ENCODE measurements at regions not wholly inside any gene's neighbourhood (a gene's known extent, or its start where the extent isn't known, plus 50 kb on each side); places are given as distances from the start of the nearest gene placed in this dataset.

DNA sequence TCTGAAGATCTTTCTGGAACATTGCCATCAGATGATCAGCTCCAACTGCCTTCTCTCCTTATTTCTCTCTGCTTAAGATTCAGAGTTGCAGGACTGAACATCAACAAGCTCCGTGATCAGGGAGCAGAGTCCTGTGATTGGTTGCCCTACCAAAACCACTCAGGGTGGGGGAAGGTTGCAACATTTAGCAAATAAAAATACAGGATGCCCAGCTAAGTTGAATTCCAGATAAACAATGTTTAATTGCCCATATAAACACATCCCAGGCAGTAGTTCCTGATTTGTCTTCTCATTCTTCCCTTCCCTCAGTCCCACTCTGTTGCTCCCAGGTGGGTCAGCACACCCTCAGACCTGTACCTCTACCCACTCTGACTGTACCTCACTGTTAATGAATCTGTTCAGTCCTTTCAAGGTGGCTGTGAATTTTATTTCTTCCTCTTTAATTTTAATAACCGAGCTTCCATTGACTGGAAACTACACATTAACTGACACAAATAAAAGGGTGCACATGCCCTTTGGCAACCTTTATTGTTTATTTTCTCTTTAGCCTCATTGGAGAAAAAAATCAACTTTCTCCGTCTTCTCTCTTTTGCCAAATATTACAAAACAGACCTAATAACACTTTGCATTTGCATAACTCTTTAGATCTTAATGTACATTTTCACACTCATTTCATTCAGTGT lies 167.1 kb upstream of the PKDCC start:
- Histone ChIP-seq H3K9ac (ENCODE audit: low read depth, low read length) (no peak overlapping the region), H3K4me1 (ENCODE audit: insufficient read depth, low read length) (peaks cover 4% of the 10 kb centered on the region; the same call in 1 of the 2 replicates), H3K9me3 (ENCODE audit: control insufficient read depth, insufficient read depth, low read length) (no peaks in the 10 kb centered on the region), H3K36me3 (ENCODE audit: insufficient read depth, low read length) (no peaks in the 10 kb centered on the region)

DNA sequence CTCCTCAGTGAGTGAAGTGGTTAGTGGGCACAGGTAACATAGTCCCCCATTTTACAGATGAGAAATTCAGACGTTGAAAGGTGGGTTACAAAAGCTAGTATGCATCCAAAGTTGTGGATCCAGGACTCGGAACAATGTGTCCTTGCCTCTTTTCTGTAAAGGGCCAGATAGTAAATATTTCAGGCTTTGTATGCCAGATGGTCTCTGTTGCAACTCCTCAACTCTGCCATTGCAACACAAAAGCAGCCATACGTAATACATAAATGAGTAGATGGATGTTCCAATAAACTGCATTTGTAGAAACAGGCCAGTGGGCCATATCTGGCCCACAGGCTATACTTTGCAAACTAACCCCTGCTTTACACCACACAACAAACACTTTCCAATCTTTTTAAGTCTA lies 166.6 kb upstream of the PKDCC start:
- Histone ChIP-seq H3K4me1 (ENCODE audit: insufficient read depth, low read length) (peaks cover 4% of the 10 kb centered on the region; the same call in 1 of the 2 replicates), H3K36me3 (ENCODE audit: insufficient read depth, low read length) (no peaks in the 10 kb centered on the region), H3K9ac (ENCODE audit: low read depth, low read length) (no peak overlapping the region), H3K9me3 (ENCODE audit: control insufficient read depth, insufficient read depth, low read length) (no peaks in the 10 kb centered on the region)

DNA sequence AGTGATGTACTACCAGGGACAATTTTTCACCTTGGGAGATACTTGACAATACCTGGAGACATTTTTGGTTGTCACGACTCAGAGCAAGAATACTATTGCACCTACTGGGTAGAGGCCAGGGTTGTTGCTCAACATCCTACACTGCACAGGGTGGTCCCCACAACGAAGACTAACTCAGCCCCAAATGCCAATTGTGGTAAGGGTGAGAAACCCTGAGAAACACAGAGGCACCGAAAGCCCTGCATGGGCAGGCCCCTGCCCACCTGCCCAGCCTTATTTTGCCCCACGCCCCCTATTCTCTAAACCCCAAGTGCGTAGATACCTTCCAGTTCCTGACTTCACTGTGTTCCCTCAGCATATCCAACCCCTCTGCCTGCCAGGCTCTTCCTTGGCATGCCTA lies 163.1 kb upstream of the PKDCC start:
- Histone ChIP-seq H3K4me1 (ENCODE audit: insufficient read depth, low read length) (no peaks in the 10 kb centered on the region), H3K36me3 (ENCODE audit: insufficient read depth, low read length) (no peaks in the 10 kb centered on the region), H3K9me3 (ENCODE audit: control insufficient read depth, insufficient read depth, low read length) (no peaks in the 10 kb centered on the region)

DNA sequence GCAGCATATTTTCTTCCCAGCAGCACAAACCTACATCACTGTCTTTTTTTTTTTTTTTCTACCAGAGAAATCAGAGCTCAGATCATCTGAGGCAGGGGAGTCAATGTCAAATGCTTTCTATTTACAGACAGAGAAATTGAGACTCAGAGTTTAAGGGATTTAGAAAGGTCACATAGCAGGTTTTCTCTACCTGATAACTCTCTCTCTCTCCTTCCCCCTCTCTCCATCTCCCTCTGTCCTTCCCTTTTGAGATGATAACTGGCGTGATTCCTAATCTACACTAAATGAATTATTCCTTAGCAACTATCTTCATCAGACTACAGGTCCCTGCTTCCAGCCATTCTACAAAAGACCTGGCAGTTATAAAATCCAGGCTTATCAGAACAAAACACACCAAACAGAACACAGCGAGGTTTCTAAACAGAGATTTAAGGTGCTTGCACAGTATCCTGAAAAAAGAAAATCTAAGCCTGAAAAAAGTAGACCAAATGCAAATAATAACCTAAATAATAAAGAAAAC lies 161.6 kb upstream of the PKDCC start:
- H3K9me3 ChIP-seq (ENCODE audit: control insufficient read depth, insufficient read depth, low read length): no peaks in the 10 kb centered on the region
- H3K4me1 ChIP-seq (ENCODE audit: insufficient read depth, low read length): no peaks in the 10 kb centered on the region
- no peak overlapping the region for H3K9ac ChIP-seq (ENCODE audit: low read depth, low read length)
- no peaks in the 10 kb centered on the region for H3K36me3 ChIP-seq (ENCODE audit: insufficient read depth, low read length)

More for the DNA sequence above, 163.1 kb upstream of the PKDCC start:
- H3K9ac ChIP-seq (ENCODE audit: low read depth, low read length): no peak overlapping the region

DNA sequence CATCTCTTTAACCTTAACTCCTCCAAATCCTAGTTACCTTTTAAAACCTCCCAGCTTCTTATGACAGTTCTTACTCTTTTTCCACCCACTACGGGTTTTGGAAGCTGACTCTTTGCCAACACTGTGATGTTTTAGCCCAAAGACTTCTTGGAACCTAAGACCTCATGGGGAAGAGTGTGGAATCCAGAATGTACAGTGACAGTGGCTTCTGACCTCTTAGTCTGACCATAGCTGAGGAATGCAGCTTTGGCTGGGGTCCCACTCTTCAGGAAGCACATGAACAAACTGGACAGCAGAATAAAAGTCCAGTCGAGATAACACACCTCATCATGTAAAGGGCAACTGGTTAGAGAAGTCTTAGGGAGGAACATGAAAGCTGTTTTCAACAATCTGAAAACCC lies 161.1 kb upstream of the PKDCC start:
- H3K36me3 ChIP-seq (ENCODE audit: insufficient read depth, low read length): no peaks in the 10 kb centered on the region
- H3K4me1 ChIP-seq (ENCODE audit: insufficient read depth, low read length): no peaks in the 10 kb centered on the region
- H3K9me3 ChIP-seq (ENCODE audit: control insufficient read depth, insufficient read depth, low read length): no peaks in the 10 kb centered on the region
- no peak overlapping the region for H3K9ac ChIP-seq (ENCODE audit: low read depth, low read length)

DNA sequence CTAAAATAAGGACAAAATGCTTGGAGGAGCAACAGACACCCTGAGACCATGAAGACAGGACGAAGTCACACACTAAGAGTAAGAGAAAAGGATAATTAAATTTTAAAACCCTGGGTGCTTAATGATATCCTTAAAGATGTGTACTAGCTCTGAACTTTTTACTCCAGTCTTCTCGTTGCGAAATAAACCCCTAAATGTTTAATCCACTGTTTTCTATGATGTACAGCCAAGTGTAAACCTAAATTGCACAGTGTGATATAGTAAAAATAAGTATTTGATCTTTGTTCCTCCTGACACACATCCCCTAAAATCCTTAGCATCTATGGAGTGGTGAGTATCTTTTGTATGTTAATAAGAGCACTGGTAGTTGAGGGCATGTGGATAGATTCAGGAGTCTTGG lies 157.5 kb upstream of the PKDCC start:
- Histone ChIP-seq H3K36me3 (ENCODE audit: insufficient read depth, low read length) (no peaks in the 10 kb centered on the region), H3K9ac (ENCODE audit: low read depth, low read length) (no peak overlapping the region), H3K9me3 (ENCODE audit: control insufficient read depth, insufficient read depth, low read length) (no peaks in the 10 kb centered on the region), H3K4me1 (ENCODE audit: insufficient read depth, low read length) (no peaks in the 10 kb centered on the region)

DNA sequence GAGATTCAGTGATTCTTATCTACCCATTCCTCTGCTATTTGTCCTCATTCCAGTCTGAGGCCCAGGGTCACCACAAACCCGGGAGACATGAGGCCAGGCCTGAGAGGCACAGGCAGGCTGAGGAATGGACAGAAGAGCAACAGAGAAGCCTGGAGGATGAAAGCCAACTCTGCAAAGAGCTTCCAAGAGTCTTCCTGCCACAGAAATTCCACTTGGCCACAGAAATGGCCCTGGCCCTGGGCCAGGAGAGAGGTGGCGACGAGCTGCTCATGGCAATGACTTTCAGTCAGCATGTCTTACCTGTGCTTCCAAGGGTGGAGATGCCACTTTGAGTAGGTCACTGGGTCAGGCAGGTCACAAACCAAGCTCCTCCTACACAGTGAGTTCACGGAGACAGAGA lies 155.3 kb upstream of the PKDCC start:
- Histone ChIP-seq H3K9me3 (ENCODE audit: control insufficient read depth, insufficient read depth, low read length) (no peaks in the 10 kb centered on the region), H3K36me3 (ENCODE audit: insufficient read depth, low read length) (no peaks in the 10 kb centered on the region), H3K4me1 (ENCODE audit: insufficient read depth, low read length) (no peaks in the 10 kb centered on the region), H3K9ac (ENCODE audit: low read depth, low read length) (no peak overlapping the region)

DNA sequence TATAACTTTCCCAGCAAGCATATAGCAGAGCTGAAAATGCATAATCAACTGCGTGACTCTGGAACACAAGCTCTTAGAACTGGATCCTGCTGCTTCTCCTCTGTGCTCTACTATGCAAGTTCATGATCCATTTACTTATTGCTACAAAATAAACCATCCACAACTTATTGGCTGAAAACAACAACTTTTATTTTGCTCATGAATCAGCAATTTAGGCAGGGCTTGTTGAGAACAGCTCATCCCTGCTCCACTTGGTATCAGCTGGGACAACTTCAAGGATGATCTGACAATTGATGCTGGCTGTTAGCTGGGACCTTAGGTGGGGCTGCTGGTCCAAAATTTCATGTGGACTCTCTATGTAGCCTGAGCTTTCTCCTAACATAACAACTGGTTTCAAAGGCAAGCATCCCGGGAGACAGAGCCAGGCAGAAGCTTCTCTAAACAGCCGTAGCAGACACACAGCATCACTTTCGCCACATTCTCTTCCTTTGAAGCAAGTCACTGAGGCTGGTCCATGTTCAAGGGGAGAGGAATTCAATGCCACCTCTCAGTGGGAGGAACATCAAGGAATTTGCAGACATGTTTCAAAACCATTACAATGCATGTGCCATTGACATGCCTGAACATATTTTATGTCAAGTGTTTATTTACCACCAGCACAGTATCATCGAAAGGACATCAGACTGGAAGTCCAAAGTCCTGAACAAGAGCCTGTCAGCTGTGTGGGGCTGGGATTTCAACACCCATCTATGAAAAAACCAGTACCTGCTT lies 153.1 kb upstream of the PKDCC start:
- no peaks in the 10 kb centered on the region for H3K36me3 ChIP-seq (ENCODE audit: insufficient read depth, low read length)
- H3K9ac ChIP-seq (ENCODE audit: low read depth, low read length): no peak overlapping the region
- no peaks in the 10 kb centered on the region for H3K4me1 ChIP-seq (ENCODE audit: insufficient read depth, low read length)
- no peaks in the 10 kb centered on the region for H3K9me3 ChIP-seq (ENCODE audit: control insufficient read depth, insufficient read depth, low read length)

DNA sequence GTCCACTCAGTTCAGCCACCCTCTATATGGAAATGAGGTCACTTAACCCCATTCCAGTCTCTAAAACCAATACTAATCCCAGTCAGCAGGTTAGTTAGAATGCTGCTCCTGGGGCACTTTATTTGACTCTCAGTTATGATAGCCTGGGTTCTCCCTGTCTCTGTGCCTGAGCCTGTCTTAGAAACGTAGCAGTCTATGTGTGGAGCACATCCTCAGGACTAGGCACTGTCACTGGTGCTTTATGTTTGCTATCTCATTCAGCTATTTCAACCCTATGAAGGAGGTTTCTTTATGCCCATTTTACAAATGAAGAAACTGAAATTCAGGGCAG lies 152.5 kb upstream of the PKDCC start:
- Histone ChIP-seq H3K4me1 (ENCODE audit: insufficient read depth, low read length) (no peaks in the 10 kb centered on the region), H3K36me3 (ENCODE audit: insufficient read depth, low read length) (no peaks in the 10 kb centered on the region), H3K9ac (ENCODE audit: low read depth, low read length) (no peak overlapping the region), H3K9me3 (ENCODE audit: control insufficient read depth, insufficient read depth, low read length) (no peaks in the 10 kb centered on the region)

DNA sequence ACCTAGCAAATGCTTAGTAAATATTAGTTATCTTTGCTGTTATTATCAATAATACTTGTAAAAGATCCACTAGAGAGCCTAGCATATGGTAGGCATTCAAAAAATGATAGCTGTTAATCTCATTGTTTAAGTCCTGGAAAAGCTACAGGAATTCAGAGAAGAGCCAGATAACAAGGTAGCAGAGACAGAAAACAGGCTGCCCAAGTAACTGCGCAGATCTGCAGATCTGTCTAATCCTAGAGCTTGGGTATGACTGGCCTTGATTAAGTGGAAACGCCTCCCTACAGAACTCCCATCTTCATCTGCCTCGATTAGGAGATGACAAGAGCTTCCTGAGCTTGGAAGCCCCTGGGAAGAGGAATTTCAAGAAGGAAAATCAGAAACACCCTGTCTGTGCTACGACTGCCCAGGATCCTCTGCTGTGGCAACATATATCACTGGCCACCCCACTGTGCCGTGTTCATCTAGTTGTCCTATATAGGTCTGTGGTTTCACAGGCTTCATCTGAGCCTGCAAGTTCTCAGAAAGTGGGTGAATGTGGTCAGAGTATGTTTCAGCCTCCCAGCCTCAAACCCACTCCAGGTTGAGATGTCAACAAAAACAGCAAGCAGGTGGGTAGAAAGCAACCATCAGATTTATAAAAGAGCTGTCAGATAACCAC lies 151.5 kb upstream of the PKDCC start:
- Histone ChIP-seq H3K9me3 (ENCODE audit: control insufficient read depth, insufficient read depth, low read length) (no peaks in the 10 kb centered on the region), H3K9ac (ENCODE audit: low read depth, low read length) (no peak overlapping the region), H3K4me1 (ENCODE audit: insufficient read depth, low read length) (no peaks in the 10 kb centered on the region), H3K36me3 (ENCODE audit: insufficient read depth, low read length) (no peaks in the 10 kb centered on the region)

DNA sequence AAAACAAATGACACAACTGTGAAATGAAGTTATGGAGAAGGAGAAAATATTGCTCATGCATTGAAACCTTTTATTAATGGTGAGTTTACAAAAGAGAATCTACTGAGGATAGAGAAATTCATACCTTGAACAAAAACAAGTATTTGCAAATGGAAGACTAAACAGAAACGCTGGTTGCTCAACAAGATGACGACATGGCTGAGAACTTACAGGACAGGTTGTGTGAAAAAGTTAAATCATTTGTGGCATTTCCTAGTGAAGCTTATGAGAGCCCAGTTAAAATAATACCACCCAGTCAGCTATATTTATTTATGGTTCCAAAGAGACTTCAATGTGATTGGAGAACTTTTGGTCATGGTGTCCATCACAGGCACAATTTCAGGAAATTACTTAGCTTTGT lies 148.6 kb upstream of the PKDCC start:
- Histone ChIP-seq H3K4me1 (ENCODE audit: insufficient read depth, low read length) (no peaks in the 10 kb centered on the region), H3K9me3 (ENCODE audit: control insufficient read depth, insufficient read depth, low read length) (no peaks in the 10 kb centered on the region)

DNA sequence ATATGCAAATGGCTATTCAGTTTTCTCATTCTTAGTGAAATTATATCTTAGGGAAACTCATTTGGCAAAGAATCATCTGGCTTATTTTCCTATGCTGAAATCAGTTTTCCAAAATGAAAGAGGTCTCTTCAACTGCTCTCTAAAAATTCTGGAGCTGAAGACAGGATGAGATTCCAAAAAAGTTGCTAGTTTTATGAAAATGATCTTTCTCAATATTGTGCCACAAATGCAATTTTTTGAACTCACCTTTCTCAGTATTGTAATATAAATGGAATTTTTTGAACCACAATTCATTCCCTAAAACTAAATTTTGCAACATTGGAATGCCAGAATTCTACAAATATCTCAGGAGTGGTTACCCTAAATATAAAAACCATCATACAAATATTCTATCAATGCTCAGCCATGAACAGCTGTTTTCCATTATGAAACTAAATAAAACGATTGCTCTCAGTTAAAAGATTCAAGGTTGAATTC lies 147.7 kb upstream of the PKDCC start:
- H3K4me1 ChIP-seq (ENCODE audit: insufficient read depth, low read length): no peaks in the 10 kb centered on the region
- no peak overlapping the region for H3K9ac ChIP-seq (ENCODE audit: low read depth, low read length)
- no peaks in the 10 kb centered on the region for H3K36me3 ChIP-seq (ENCODE audit: insufficient read depth, low read length)
- no peaks in the 10 kb centered on the region for H3K9me3 ChIP-seq (ENCODE audit: control insufficient read depth, insufficient read depth, low read length)

More for the DNA sequence above, 148.6 kb upstream of the PKDCC start:
- H3K36me3 ChIP-seq (ENCODE audit: insufficient read depth, low read length): no peaks in the 10 kb centered on the region
- H3K9ac ChIP-seq (ENCODE audit: low read depth, low read length): no peak overlapping the region

DNA sequence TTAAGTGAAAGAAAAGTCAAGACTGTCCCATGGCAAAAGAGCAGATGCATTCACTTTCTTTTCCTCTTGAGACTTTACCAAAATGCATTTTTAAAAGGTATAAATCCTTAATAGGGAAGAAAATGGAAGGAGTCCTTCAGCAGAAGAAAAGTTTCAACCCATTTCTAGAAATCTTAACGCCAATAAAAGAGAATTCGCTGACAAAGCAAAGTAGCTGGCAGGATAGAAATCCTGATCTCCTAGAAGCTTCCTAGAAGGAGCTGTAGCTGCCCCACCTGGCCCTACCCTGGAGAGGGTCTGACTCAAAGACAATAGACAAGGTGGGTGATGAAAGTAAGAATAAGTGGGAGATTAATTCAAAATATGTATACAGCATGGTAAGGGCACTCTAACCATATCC lies 144.9 kb upstream of the PKDCC start:
- Histone ChIP-seq H3K9ac (ENCODE audit: low read depth, low read length) (no peak overlapping the region), H3K4me1 (ENCODE audit: insufficient read depth, low read length) (peaks cover 6% of the 10 kb centered on the region), H3K36me3 (ENCODE audit: insufficient read depth, low read length) (no peaks in the 10 kb centered on the region), H3K9me3 (ENCODE audit: control insufficient read depth, insufficient read depth, low read length) (no peaks in the 10 kb centered on the region)

DNA sequence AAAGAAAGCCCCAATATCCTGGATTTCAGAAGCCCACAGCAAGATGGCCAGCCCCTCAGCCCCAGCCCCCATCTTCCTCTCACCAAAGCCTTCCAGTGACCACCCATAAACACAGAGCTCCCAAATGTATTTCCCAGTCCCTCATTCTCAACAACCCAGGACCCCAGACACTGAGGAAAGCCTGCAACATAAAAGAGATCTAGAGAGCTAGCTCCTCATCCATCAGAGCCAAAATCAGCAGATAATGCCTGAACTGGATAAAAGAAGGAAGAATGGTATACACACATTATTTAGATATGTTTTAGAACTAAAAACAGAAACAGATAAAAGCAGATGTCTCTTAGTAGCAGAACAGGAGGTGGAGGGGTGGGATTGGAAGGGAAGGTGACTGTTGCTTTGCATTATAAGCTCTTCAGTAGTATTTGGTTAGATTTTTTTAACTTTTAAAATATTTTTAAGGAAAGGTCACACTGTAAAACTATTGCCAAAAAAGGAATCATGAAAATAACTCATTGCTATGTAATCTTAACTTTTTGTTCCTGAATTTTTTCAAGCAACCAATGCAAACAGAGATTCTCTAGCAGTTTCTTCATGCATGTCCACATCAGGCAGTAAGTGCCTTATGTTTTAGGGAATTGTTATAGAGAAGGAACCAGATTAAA lies 144.2 kb upstream of the PKDCC start:
- H3K4me1 ChIP-seq (ENCODE audit: insufficient read depth, low read length): peaks cover 9% of the 10 kb centered on the region
- H3K9ac ChIP-seq (ENCODE audit: low read depth, low read length): no peak overlapping the region
- H3K36me3 ChIP-seq (ENCODE audit: insufficient read depth, low read length): no peaks in the 10 kb centered on the region
- H3K9me3 ChIP-seq (ENCODE audit: control insufficient read depth, insufficient read depth, low read length): no peaks in the 10 kb centered on the region

All from ES-I3 (cell line).